ENCODE measurements at regions not wholly inside any gene's neighbourhood (a gene's known extent, or its start where the extent isn't known, plus 50 kb on each side); places are given as distances from the start of the nearest gene placed in this dataset.

DNA sequence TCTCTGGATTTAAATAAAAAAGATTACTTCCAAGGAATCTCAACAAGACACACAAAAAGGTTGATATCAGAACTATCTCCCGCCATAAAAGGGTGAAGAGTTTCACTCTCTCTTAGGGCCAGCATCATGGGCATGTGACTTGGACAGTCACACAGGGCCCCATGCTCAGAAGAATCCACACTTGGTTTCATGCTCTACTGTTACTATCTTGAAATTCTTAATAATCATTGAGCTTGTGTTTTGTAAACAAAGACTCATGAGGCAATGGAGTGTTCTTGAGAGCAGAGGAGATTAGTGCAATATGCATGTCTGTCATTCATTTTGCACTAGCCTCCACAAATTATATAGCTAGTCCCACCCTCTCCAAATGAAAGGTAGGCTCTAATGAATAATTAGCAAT, 58.4 kb downstream of the HMHB1 start:
- no peak for DNase-seq (ENCODE audit: extremely low spot score, insufficient read length, low read depth)
- no peak for FAIRE-seq

DNA sequence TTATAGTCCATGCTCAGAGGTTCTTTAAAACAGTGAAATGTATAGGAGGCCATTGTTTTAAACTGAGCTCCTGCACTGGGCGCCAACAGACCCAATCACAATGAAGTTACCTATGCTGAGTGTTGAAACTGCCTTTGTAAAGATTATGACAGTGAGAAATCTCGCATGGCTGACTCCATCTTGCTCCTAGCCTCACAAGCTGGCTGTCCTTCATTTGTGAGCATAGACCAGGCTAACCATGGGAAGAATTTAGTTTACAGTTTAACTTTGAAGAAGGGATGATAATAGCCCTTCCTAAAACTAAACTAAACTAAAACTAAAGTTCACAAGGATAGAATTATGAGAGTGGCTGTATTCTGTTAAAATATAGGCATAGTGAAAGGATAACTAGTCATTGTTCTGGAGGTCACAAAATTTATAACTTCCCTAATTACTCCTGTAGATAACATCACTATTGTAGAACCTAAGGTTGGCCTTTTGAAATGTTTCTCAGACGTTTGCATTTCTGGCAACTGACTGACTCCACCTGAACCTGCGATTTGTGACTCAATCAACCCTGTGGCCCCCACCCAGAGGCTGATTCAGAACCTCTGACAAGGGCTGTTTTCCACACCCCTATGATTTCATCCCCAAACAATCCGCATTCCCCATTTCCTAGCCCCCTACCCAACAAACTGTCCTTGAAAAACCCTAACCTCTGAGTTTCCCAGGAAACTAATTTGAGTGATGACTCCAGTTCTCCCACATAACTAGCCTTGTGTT, 59.1 kb downstream of the HMHB1 start:
- no peak for DNase-seq (ENCODE audit: extremely low spot score, insufficient read length, low read depth)
- no peak for FAIRE-seq

DNA sequence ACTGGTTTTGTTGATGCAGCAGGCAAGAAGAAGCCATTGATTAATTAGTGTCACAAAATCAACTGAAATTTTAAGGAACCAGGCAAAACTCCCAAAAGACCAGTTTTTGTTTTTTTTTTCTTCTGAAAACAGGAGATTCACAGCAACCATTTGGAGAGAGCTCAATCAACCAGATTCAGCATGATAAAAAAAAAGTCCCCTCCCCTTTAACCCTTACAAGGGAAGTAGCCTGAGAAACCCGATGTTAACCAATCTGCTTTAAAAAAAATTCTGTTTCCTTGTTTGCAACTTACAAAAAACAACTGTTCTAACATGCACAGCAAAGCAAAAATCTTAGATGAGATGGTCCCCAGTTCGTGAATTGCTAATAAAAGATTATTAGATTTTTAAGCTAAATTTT, 59.7 kb downstream of the HMHB1 start:
- no peak for DNase-seq (ENCODE audit: extremely low spot score, insufficient read length, low read depth)
- FAIRE-seq = no peak

DNA sequence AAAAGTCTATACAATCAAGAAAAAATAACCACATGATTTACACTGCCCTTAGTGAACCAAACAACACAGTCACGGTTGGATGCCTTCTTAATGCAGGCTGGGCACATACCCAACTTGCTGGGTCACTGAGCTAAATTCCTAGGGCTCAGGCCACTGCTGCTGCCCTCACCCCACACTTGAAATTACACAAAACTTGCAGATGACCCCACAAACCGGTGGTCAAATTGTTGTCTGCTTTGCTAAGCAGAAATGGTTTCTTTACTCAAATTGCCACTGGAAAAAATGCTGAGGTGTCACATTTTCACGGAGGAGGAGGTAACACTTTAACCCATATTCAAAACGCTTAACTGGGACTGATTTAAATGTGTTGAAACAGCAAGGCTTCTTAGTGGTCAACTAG, 62.4 kb downstream of the HMHB1 start:
- peak; percentile 38 for FAIRE-seq

DNA sequence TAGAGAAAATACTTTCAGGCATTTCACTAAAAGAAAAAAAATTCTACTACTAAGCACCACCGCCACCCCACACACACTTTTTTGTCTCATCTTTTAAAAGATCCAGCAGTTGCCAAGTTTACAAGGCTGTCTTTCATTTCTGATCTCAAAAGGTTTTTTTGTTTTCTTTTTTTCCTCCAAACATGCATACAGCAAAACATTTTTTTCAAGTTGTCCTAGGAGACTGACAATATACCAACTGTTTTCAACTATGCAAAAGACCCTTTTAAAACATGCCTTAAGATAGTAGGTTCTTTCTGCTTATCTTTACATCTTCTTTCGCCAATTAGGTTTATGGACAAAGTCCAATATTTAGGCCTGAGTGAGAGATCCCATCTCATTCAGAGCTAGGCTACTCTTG, 65.2 kb downstream of the HMHB1 start:
- no peak for DNase-seq (ENCODE audit: extremely low spot score, insufficient read length, low read depth)
- FAIRE-seq = no peak

More for the DNA sequence above, 62.4 kb downstream of the HMHB1 start:
- no peak for DNase-seq (ENCODE audit: extremely low spot score, insufficient read length, low read depth)

DNA sequence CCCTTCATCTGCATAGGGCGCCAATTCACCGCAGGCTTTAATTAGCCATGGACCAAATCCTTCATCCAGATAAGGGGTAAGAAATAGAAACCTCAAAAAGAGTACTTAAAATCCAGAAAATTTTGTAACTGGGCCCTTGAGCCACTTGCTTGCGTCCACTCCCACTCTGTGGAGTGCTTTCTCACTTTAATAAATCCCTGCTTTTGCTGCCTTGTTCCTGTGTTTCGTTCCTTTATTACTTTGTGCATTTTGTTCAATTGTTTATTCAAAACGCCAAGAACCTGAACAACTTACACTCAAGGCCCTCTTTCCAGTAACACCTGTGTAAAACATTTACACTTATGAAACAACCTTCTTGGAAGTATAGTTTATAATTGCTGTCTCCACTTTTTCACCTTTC, 66.5 kb downstream of the HMHB1 start:
- no peak for FAIRE-seq
- no peak for DNase-seq (ENCODE audit: extremely low spot score, insufficient read length, low read depth)

DNA sequence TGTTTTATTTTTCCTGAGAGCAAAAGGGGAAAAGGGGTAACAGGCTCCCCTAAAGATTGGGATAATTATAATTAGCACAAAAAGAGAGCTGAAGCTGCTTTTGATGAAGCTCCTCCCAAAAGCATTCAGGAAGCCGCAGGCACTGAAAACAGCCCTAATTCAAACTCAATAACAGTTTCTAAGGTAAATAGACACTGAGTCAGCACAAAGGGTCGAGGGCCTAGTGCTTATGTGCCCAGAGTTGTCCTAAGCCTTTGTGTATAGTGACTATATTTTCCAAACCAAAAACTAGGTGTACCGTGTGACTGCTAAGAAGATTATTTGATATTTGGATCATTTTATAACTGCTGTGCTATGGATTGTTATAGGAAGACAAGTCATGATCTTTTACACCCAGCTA, 67.7 kb downstream of the HMHB1 start:
- DNase-seq (ENCODE audit: extremely low spot score, insufficient read length, low read depth) (no peak), FAIRE-seq (no peak)

DNA sequence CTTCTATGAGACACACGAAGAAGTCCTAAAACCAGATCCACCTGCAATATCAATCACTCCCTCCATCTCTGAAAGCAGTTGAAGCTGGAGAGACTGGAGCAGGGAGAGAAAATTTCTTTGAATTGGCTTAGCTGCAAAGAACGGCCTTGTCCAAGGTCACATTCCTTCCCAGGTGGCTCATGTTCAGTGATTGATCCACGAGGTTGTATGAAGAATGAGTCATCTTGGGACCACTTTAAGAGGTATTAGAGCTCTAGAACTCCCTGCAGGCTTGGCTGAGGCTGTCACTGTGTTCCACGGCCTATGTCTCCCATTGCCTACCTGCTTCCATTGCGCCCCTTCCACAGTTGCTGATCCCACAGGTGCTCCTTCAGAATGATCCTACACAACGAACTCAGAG, 68.2 kb downstream of the HMHB1 start:
- FAIRE-seq (no peak), DNase-seq (ENCODE audit: extremely low spot score, insufficient read length, low read depth) (no peak)

DNA sequence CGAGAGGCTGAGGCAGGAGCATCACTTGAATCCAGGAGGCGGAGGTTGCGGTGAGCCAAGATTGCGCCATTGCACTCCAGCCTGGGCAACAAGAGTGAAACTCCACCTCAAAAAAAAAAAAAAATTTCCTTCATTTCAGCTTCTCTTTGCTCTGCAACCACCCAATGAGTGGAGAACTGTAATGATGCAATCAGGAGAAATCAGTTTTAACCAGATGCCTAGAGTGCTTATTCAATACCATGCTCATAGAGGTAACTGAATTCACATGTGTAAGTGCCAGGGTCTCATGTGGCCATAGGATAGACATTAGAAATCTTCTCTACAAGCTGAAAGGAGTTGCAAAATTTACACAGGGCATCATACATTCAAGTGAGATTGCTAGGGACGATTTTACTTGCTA, 70.6 kb downstream of the HMHB1 start:
- DNase-seq (ENCODE audit: extremely low spot score, insufficient read length, low read depth) (no peak), FAIRE-seq (no peak)

DNA sequence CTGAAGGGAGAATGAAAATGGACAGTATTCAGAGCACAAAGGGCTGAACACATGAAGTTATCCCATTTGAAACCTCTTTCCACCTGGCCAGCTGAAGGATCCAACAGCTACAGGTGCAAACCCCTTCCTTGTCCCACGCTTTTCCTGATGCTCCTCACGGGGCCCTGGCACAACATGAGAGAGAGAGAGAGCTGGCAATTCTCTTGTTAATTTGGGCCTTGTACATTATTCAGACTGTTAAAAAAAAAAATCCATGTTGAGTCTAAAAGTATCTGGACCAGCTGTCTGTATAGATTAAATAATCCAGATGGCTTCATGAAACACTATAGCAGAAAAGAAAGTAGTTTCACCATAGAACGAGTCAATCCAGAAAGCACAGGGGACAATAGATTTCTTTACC, 74.1 kb downstream of the HMHB1 start:
- no peak for DNase-seq (ENCODE audit: extremely low spot score, insufficient read length, low read depth)
- FAIRE-seq = no peak

DNA sequence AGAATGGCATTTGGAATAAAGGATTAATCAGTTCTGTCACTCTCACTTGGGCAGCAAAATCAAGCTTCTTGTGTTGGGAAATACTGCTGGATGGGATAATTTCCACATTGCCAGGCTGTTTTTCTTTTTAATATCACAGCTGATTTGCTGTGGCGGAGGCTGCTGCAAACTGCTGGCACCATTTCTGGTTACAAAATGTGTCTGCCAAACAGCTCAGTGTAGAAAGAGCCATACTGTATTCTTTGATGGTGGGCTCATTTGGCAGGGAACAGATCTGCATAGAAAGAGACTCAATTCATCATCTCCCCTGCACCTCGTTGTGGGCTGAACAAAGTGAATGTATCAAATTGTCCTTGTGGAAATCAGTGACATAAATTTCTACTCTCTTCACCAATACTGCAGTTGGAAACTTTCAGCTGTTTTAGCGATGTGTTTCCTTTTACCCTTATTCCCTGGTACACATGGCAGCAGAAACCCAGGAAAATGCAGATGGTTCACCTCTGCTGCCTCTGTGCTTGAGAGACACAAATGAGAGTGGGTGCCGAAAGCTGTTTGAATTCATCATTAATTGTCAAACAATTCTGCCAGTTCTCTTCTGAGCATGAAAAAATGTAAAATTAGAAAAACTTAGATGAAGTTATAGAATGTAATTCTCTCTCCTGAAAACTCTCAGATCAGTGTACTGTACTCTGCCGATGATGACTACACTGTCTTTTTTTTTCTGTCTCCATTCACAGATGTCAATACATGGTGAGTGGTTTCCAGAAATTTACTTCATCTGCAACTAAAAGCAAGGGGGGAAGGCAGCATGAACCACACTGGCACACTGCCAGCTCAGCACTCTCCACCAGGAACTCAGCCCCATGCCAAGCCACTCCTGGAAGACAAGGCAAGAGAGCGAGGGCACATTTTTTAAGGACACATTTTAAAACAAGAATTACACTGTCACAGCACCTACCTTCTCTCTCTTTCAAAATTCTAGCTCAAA, 75.0 kb downstream of the HMHB1 start:
- FAIRE-seq = no peak
- DNase-seq (ENCODE audit: extremely low spot score, insufficient read length, low read depth) = no peak

DNA sequence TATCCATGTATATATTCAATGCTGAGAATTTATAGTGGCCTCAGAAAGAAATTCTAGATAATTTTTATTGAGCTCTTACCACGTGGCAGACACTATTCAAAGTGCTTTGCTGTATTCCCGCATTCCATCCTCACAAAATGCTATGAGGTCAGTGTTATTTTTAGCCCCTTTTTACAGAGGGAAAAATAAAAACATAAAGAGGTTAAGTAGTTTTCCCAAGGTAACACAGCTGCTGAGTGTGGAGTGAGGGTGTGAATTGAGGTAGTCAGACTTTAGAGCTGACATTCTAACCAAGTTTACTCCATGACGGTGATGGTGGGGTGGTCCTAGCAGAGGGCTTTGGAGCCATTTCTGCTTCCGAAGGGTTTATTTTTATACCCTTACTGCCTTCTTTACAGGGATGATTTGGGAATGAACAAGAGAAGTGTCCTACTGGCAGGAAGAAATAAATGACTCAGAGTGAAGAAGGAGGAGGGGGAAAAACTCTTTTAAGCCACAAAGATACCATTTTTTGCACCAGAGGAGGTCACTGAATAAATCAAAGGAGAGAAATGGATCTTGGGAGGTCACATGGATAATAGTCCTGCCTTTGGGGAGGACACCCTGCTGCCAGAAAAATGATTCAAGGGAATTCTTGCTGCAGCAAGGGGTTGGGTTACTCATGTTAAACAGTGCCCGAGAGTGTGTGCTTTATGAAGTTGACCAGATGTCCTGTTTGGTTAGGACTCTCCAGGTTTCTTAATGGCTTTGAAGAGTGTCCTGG, 76.1 kb downstream of the HMHB1 start:
- FAIRE-seq (no peak), DNase-seq (ENCODE audit: extremely low spot score, insufficient read length, low read depth) (no peak)

DNA sequence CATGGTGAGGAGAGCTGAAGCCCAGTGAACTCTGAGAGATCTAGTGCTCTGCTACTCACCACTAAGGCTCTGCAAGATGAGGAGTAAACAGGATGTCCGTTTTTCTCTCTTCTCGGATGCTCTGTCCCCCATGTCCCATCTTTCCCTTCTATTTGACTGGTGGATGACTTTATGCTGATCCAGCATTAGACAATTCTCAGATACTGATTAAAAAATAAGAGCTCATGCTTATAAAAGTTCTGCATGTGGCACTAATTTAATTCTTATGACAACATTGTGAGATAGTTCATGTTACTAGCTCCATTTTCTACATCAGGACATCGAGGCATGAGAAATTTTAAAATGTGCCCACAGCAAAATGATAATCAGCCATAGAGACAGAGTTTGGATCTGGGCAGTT, 77.0 kb downstream of the HMHB1 start:
- no peak for FAIRE-seq
- no peak for DNase-seq (ENCODE audit: extremely low spot score, insufficient read length, low read depth)

DNA sequence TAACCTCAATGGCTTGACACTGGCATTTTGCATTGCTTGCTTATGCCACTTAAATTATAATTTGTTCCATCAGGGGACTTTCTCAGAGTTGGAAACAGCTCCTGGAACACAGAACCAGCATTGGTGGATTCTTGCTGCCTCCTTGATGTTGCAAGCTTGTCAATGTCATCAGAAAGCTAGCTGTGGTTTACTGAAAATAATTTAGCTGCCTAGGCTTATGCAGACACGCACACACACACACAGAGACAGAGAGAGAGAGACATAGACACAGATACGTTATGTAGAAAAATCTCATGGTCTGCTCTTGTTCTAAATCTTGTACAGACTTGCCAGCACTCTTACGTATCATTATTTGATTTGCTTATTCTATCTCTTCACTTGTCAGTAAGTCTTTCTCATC, 78.0 kb downstream of the HMHB1 start:
- DNase-seq (ENCODE audit: extremely low spot score, insufficient read length, low read depth) (no peak), FAIRE-seq (no peak)

DNA sequence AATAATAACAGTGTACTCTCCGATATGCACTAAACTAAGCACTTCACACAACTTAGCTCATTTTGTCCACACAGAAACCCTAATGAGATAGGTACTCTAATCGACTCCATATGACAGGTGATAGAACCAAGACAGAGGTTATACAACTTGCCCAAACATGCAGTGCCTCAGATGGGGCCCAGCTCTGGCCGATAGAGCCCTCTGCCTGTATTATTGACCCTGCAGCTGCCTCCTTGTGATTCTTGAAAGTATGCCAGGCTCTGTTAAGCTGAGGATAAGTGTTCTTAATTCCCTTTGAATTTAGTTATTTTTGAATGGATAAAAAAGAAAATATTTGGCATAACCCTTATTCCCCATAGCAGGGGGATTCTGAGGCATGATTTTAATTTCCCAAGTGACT, 78.5 kb downstream of the HMHB1 start:
- FAIRE-seq = no peak
- no peak for DNase-seq (ENCODE audit: extremely low spot score, insufficient read length, low read depth)

DNA sequence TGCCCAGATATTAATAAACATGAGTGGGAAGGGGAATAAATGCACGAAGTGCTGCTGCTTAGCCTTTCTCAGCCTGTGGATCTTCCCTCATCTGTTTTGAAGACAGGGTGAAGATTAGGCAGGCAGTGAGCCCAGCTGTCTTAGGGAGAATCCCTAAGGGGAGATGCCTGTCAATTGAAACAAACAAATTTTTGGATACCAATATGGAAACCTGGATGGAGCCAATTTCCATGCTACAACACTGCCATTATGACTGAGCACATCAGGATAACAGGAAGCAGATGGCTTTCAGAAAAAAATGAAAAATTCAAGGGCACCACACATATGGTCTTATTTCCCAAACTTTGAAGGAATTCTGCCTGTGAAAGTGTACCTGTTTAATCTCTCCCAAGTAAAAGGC, 80.3 kb downstream of the HMHB1 start:
- FAIRE-seq = no peak
- no peak for DNase-seq (ENCODE audit: extremely low spot score, insufficient read length, low read depth)

DNA sequence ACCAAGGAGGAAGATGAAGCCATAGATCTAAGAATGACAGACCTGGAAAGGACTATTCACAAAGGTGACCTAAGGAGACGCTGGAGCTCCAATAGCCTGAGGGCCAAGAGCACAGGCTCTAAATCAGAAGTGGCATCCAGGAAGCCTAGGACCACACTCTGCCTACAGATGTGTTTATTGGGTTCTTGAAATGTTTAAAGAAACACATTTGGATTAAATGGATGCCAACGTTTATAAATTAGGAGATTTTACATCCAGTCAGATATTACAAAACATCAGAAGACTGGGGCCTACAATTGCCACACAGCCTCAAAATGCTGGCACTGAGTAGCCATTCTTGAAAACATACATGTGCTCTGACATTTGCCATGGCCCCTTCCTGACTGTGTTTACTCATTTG, 80.9 kb downstream of the HMHB1 start:
- no peak for FAIRE-seq
- DNase-seq (ENCODE audit: extremely low spot score, insufficient read length, low read depth) = no peak

DNA sequence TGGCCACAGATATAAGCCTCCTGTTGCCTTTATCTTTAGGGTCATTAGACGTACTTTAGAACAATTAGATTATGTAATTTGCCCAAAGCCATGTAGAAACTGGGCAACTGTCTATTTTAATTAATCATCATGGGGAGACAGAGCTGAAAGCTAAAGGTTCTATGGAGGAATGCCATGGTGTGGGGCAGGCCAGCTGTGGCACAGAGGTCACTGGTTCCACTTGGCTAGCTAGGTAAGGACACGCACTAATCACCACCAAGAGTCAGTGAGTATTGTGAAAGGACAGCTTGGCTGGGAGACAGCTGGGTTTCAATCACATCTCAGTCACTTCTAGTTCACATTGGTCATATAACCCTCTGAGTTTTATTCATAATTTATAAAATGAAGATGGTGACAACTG, 81.7 kb downstream of the HMHB1 start:
- no peak for FAIRE-seq

DNA sequence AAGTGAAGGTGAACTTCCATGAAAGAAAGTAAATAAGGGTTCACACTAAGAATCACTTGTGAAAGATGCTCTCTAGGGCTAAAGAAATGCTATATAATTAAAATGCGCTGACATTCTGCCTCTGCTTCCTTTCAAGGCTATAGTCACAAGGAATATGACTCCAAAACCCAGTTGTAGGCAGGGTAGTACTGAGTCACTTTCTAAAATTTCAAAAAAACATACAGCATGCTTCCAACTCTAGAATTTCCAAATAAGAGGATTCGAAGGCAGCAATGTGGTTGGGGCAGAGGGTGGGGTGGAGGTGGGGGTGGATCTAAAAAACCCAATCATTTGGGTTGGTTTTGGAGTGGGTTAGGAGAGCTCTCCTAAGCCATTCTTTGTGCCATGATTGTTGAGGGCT, 84.6 kb downstream of the HMHB1 start:
- FAIRE-seq (no peak), DNase-seq (ENCODE audit: extremely low spot score, insufficient read length, low read depth) (no peak)

More for the DNA sequence above, 81.7 kb downstream of the HMHB1 start:
- DNase-seq (ENCODE audit: extremely low spot score, insufficient read length, low read depth) = no peak

DNA sequence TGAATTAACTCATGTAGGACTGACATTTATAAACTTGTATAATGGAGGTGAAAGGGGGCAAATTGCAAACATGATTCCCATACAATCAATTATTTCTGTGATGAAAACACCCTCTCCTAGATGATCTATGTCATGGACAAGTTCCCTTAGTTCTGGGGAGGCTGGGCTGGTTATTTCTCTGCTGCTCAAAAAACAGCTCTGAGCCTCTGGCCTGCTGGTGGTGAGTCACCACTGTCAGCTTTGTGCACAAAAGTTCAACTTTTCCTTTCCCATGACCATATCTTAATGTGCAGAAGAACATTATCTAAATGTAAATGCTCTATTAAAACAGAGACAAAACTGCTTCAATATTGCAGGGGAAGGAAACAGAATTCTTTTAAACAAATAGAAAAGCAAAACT, 85.0 kb downstream of the HMHB1 start:
- FAIRE-seq = no peak
- no peak for DNase-seq (ENCODE audit: extremely low spot score, insufficient read length, low read depth)

DNA sequence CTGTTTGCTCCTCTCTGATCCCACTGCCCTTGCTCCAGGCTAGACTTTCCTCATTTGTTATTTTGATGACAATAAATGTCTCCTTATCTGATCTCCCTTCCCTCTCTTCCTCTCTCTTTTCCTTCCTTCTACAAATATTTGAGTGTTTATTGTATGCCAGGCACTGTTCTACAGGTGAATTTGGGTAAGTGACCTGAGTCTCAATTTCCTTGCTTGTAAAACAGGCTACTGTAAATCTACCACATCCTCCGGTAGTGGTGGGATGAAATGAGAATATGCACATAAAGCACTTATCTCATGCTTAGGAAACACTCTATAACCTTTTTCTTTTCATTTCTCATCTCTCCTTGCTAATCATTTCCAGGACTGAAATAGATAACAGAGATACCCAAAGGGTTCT, 86.4 kb downstream of the HMHB1 start:
- DNase-seq (ENCODE audit: extremely low spot score, insufficient read length, low read depth) (no peak), FAIRE-seq (no peak)

Measured in GM18507 (cell line).